Activated naive CD4-positive, alpha-beta T cell treated with anti-CD3 and anti-CD28 coated beads, Interleukin-2, amount 50 U/mL, for 24 hours (primary cell): ENCODE measurements at regions not wholly inside any gene's neighbourhood (a gene's known extent, or its start where the extent isn't known, plus 50 kb on each side); places are given as distances from the start of the nearest gene placed in this dataset.

Source experiments
- H3K27ac Mint-ChIP-seq: one replicate; pipeline ENCODE4 v1.8.0; 2021; ENCODE audit warnings: mild to moderate bottlenecking, mixed read lengths
- H3K27me3 Mint-ChIP-seq: one replicate; pipeline ENCODE4 v1.8.0; 2021; ENCODE audit warnings: mixed read lengths
- H3K36me3 Mint-ChIP-seq: one replicate; pipeline ENCODE4 v1.8.0; 2021; ENCODE audit warnings: mixed read lengths
- H3K4me1 Mint-ChIP-seq: one replicate; pipeline ENCODE4 v1.8.0; 2021; ENCODE audit warnings: mixed read lengths
- H3K4me3 Mint-ChIP-seq: one replicate; pipeline ENCODE4 v1.8.0; 2021; ENCODE audit warnings: mild to moderate bottlenecking, mixed read lengths
- H3K9me3 Mint-ChIP-seq: one replicate; pipeline ENCODE4 v1.8.0; 2021; ENCODE audit warnings: mixed read lengths

DNA sequence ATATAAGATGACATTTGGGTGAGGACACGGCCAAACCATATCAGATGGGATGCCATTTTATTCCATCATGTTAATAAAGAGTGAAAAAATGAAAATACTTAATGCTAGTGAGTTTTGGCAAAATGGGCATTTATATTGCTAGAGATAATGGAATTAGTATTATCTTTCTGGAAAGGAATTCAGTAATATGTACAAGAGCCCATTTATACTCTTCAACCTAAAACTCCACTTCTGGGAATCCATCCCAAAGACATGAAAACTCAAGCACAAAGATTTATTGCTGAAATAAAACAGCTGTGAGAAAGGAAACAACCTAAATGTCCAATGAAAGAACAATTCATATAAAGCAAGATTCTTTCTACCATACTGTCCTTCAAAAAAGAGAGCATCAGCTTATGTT, 96.0 kb upstream of the TMEM168 start:
- no peak overlapping the region for H3K27ac Mint-ChIP-seq
- H3K4me1 Mint-ChIP-seq, result peaks cover 30% of the 10 kb centered on the region
- no peak overlapping the region for H3K4me3 Mint-ChIP-seq
- no peaks in the 10 kb centered on the region for H3K9me3 Mint-ChIP-seq
- H3K36me3 Mint-ChIP-seq, result peaks cover 32% of the 10 kb centered on the region
- H3K27me3 Mint-ChIP-seq, result no peaks in the 10 kb centered on the region

DNA sequence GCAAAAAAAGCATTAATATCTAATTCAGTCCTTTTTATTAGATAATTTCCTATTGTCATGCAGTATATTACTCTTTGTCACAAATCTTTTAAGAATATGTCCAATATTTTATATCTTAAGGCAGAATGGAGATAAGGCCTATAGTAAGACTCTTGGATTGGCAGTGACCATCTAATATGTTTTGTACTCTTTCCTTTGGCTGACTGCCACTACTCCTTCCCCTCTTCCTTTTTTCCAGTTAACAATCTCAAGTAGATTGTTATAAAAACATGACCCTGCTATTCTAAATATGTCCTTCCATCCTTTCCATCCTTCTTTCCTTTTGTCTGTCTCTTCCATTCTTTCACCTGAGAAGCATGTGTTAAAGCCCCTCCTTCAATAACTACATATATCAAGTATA, 92.8 kb upstream of the TMEM168 start:
- no peak overlapping the region for H3K27ac Mint-ChIP-seq
- H3K36me3 Mint-ChIP-seq, result peaks cover 23% of the 10 kb centered on the region
- no peaks in the 10 kb centered on the region for H3K9me3 Mint-ChIP-seq
- H3K27me3 Mint-ChIP-seq, result no peaks in the 10 kb centered on the region
- H3K4me1 Mint-ChIP-seq, result peaks cover 31% of the 10 kb centered on the region
- H3K4me3 Mint-ChIP-seq, result no peak overlapping the region

DNA sequence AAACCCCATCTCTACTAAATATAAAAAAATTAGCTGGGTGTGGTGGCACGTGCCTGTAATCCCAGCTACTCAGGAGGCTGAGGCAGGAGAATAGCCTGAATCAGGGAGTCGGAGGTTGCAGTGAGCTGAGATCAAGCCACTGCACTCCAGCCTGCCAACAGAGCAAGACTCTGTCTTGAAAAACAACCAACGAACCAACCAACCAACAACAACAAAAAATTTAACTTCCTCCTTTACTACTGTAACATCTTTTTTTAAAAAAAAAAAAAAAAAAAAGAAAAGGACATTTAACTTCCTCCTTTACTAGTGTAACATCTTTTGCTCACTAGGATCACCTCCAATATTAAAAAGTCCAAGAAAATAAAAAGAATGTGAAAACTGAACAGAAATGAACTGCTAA, 92.3 kb upstream of the TMEM168 start:
- Mint-ChIP-seq H3K4me1 (peaks cover 26% of the 10 kb centered on the region), H3K27ac (no peak overlapping the region), H3K36me3 (peaks cover 20% of the 10 kb centered on the region), H3K4me3 (no peak overlapping the region), H3K27me3 (no peaks in the 10 kb centered on the region), H3K9me3 (no peaks in the 10 kb centered on the region)

DNA sequence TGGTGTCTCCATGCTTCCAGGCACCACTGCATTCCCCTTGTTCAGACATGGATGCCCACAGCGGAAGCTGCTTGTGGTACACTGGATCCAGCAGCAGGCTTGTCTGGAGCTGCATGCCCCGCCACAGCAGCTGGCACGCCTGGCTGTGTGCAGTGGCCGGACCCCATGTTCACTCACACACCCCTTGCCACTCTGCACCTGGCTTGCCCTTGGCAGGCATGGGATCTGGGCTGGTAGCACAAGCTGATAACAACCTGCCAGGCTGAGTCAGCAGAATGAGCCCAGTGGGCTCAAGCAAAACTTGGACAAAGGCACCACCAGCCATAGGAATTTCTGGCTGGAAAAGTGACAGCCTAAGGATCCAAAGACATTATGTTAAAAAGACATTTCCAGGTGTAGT, 91.8 kb upstream of the TMEM168 start:
- Mint-ChIP-seq H3K27me3 (no peaks in the 10 kb centered on the region), H3K4me1 (peaks cover 26% of the 10 kb centered on the region), H3K9me3 (no peaks in the 10 kb centered on the region), H3K4me3 (no peak overlapping the region), H3K27ac (no peak overlapping the region), H3K36me3 (peaks cover 19% of the 10 kb centered on the region)

DNA sequence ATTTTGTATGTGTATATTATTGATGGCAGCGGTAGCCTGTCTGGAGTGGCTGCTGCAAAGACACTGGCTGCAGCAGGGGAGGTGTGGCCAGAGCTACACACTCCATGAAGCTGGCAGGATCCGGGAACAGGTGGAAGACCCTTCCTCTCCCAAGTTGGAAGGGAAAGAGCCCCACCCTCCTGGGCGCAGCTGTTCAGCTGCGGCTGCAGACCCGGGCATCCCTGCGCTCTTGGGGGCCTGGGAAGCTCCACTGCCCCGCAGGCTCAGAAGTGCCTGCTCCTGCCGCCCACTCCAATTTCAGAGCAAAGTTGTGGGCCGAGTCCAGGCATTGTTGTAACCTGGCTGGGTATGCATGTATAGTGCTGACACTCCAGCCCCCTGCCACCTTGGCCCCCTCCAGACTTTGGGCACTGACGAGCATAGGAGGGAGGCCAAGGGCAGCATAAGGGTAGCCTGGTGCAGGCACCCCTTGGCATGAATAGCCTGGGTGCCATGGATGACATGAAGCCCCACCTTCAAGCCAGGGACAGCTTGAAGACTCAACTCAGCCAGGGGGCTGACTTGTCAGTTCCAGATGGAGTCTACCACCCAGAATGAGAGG, 90.7 kb upstream of the TMEM168 start:
- no peak overlapping the region for H3K4me3 Mint-ChIP-seq
- H3K27me3 Mint-ChIP-seq, result no peaks in the 10 kb centered on the region
- peaks cover 29% of the 10 kb centered on the region for H3K4me1 Mint-ChIP-seq
- H3K9me3 Mint-ChIP-seq, result no peaks in the 10 kb centered on the region
- H3K36me3 Mint-ChIP-seq, result peaks cover 21% of the 10 kb centered on the region
- H3K27ac Mint-ChIP-seq, result no peak overlapping the region

DNA sequence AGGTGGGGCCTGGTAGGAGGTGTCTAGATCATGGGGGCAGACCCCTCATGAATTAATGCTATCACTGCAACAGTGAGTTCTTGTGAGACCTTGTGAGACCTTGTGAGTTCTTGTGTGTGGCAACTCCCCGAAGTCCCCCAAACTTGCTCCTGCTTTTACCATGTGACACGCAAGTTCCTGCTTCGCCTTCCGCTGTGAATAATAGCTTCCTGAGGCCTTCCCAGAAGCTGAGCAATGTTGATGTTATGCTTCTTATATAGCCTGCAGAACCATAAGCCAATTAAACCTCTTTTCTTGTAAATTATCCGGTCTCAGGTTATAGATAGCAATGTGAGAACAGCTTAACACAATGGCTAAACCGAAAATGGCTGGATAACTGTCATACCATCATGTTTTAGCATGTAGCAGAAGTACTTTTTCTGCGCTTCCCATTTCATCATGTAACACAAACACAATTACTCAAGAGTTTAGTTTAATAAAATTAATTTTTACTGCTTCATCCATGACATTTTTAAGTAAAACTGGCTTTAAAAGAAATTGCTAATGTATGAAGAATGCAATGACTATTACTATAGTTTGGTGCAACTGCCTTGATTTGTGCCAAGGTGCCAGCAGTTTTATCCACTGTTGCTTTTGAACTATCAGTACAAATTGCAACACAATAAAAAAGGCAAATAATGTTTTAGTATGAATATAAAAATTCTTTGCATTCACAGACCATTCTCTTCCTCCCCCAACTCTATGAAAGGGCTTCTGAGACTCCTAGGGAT, 87.7 kb upstream of the TMEM168 start:
- Mint-ChIP-seq H3K4me3 (no peak overlapping the region), H3K9me3 (no peaks in the 10 kb centered on the region), H3K36me3 (peaks cover 17% of the 10 kb centered on the region), H3K27ac (no peak overlapping the region), H3K4me1 (peaks cover 23% of the 10 kb centered on the region), H3K27me3 (no peaks in the 10 kb centered on the region)

DNA sequence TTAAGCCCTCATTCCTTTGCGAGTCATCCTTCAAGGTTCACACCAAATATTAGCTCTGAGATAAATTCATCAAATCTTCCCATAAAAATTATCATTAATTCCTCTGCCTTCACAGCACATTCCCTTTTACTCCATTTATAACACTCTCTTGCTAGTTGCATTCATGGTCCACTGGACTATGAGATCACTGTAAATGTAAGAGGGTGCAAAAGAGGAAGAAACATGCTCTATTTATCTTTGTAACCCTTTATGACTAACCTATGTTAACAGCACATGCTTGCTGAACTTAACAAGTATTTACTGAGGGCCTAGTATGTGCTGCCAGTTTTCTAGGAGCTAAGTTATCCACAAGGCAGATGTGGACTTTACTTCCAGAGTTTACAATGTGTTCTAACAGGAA, 86.7 kb upstream of the TMEM168 start:
- Mint-ChIP-seq H3K9me3 (no peaks in the 10 kb centered on the region), H3K4me3 (no peak overlapping the region), H3K27me3 (no peaks in the 10 kb centered on the region), H3K27ac (no peak overlapping the region), H3K36me3 (peaks cover 17% of the 10 kb centered on the region), H3K4me1 (peaks cover 33% of the 10 kb centered on the region)

DNA sequence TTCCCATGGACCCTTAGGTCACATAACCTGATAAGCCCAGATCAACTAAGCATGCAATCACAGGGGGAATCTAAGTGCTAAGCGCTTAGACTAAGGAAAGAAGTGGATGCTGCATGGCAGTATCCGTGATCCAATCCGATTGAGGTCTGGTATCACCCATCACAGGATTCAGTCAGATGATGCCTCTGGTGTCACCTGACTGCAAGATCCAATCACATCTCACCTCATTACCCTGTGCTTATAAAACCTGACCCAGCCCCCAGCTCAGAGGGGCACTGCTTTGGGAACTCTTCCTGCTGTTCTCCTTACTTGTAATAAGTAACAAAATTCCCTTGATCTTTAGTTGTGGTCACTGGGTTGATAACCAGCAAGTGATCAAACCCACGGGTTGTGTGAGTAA, 84.7 kb upstream of the TMEM168 start:
- H3K9me3 Mint-ChIP-seq, result no peaks in the 10 kb centered on the region
- H3K4me1 Mint-ChIP-seq, result peaks cover 45% of the 10 kb centered on the region
- no peaks in the 10 kb centered on the region for H3K27me3 Mint-ChIP-seq
- peaks cover 18% of the 10 kb centered on the region for H3K36me3 Mint-ChIP-seq
- H3K27ac Mint-ChIP-seq, result no peak overlapping the region
- no peak overlapping the region for H3K4me3 Mint-ChIP-seq

DNA sequence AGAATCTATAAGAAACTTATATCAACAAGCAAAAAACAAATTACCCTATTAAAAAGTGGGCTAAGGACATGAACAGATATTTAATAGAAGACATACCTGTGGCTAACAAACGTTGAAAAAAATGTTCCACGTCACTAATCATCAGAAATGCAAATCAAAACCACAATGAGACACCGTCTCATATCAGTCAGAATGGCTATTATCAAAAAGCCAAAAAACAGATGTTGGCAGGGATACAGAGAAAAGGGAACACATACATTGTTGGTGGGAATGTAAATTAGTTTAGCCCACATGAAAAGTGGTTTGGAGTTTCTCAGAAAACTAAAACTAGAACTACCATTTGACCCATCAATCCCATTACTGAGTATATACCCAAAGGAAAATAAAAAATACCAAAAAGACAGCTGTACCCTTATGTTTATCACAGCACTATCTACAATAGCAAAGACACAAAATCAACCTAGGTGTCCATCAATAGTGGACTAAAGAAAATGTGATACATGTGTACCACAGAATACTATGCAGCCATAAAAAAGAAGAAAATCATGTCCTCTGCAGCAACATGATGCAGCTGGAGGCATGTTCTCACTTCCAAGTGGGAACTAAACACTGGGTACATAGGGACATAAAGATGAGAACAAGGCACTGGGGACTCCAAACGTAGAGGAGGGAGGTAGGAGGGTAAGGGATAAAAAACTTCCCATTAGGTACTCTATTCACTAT, 83.8 kb upstream of the TMEM168 start:
- Mint-ChIP-seq H3K9me3 (no peaks in the 10 kb centered on the region), H3K27ac (no peak overlapping the region), H3K4me3 (no peak overlapping the region), H3K4me1 (peaks cover 48% of the 10 kb centered on the region), H3K36me3 (peaks cover 20% of the 10 kb centered on the region), H3K27me3 (no peaks in the 10 kb centered on the region)

DNA sequence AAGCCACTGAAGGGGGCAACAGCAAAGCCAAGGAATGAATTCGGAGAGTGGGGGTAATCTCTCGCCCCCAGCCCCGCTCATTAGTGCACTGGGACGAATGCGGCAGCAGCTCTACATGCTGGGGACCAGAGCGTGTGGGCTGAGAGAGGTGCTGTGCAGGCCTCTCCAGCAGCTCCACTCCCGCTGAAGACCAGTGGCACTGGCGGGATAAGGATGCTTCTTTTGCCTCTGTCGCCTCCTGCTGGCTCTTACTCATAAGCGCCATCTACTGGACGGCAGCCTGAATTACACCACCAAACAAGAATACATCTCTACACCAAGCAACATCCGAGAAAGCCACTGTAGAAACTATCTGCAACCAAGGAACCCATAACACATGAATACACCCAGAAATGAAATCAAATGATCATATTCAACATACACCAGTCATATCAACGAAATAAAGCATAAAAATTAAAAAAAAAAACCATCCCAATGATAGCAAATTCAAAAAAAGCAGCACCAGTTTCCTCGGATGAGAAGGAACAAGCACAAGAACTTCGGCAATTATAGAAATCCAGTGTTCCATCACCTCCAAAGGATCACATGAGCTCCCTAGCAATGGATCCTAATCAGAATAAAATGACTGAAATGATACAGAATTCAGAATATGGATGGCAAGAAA, 79.0 kb upstream of the TMEM168 start:
- Mint-ChIP-seq H3K27me3 (no peaks in the 10 kb centered on the region), H3K36me3 (peaks cover 11% of the 10 kb centered on the region), H3K4me3 (no peak overlapping the region), H3K4me1 (peaks cover 46% of the 10 kb centered on the region), H3K27ac (no peak overlapping the region), H3K9me3 (no peaks in the 10 kb centered on the region)

DNA sequence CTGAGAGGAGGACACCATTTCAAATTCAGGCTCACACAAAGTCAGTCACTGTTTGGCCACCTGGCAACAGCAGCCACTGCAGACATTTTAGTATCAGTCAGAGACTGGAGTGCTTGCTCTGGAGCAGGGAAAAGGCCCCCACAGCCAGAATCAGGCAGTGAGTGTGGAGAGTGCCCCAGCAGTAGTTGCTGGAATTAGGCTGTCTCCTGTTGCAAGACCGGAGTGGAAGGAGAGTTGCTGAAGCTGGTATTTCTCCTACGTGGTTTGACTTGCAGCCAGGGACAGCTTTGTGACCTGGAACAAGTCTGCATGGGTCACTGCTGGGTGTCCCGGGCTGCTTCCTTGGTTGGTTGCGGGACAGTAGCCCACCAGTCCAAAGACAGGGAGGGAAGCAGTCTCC, 78.4 kb upstream of the TMEM168 start:
- Mint-ChIP-seq H3K27me3 (no peaks in the 10 kb centered on the region), H3K9me3 (no peaks in the 10 kb centered on the region), H3K4me1 (peaks cover 41% of the 10 kb centered on the region), H3K4me3 (no peak overlapping the region), H3K27ac (no peak overlapping the region), H3K36me3 (peaks cover 11% of the 10 kb centered on the region)

DNA sequence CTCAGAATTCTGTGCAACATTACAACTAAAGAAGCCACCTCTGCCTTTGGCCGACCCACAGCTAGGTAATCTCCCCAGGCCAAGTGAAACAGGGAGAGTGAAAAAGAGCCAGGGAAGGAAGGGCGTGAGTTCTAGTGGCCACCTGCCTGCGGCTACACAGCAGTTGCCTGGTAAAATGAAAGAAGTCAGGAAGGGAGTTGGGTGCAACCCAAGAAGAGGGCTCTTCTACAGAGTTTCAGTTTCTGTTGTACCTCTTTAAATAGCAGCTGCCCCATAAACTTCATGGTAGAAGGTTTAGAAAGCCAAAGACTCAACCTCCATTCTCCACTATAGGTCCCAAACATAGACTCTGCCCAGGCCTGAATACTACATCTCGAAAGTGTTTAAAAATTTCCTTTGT, 76.2 kb upstream of the TMEM168 start:
- peaks cover 21% of the 10 kb centered on the region for H3K4me1 Mint-ChIP-seq
- H3K27me3 Mint-ChIP-seq, result no peaks in the 10 kb centered on the region
- H3K9me3 Mint-ChIP-seq, result no peaks in the 10 kb centered on the region
- H3K36me3 Mint-ChIP-seq, result peaks cover 20% of the 10 kb centered on the region
- H3K4me3 Mint-ChIP-seq, result no peak overlapping the region
- no peak overlapping the region for H3K27ac Mint-ChIP-seq

DNA sequence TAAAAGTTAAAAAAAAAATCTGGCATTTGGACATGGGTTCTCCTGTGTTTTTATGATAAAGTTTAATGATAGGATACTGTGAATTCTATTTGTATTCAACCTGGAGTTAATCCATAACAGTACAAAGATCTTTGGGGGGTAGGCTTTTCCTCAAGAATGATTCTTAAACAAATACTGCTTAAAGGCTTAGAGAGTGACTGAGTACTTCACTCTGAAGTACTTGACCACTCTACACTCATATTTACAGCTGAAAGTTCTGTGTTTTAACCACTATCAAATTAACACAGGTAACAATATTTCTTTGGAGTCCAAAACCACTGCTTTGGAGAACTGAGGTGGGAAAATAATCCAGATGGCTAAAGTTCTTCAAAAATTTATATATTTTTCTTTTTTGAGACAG, 74.2 kb upstream of the TMEM168 start:
- H3K36me3 Mint-ChIP-seq, result peaks cover 18% of the 10 kb centered on the region
- H3K4me1 Mint-ChIP-seq, result peaks cover 11% of the 10 kb centered on the region
- H3K27ac Mint-ChIP-seq, result no peak overlapping the region
- H3K27me3 Mint-ChIP-seq, result no peaks in the 10 kb centered on the region
- H3K4me3 Mint-ChIP-seq, result no peak overlapping the region
- H3K9me3 Mint-ChIP-seq, result no peaks in the 10 kb centered on the region

DNA sequence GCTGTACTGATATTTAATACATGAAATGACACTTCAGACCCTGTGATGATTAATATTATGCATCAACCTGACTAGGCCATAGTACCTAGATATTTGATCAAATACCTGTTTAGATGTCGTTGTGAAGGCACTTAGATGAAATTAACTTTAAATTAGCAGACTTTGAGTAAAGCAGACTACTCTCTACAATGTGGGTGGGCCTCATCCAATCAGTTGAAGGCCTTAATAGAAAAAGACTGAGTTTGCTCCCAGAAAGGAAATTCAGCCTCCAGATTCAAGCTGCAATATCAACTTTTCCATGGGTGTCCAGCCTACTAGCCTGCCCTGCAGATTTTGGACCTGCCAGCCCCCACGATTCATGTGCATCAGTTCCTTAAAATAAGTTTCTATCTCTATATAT, 68.6 kb upstream of the TMEM168 start:
- H3K4me3 Mint-ChIP-seq, result no peak overlapping the region
- no peaks in the 10 kb centered on the region for H3K27me3 Mint-ChIP-seq
- H3K36me3 Mint-ChIP-seq, result peaks cover 14% of the 10 kb centered on the region

DNA sequence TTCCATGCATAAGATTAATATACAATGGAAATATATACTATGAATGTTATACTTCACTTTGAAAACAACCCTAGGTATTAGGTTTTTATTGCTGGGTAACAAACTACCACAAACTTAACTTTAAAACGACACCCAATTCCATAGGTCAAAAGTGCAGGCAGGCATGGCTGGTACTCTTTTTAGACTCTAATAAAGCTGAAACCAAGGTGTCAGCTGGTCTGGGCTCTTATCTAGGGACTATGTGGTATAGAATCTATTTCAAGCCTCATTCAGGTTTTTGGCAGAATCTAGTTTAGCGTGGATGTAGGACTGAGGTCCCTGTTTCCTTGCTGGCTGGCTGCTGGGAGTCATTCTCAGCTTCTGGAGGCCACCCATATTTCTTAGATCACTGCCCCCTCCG, 65.0 kb upstream of the TMEM168 start:
- Mint-ChIP-seq H3K27me3 (no peaks in the 10 kb centered on the region), H3K27ac (no peak overlapping the region), H3K9me3 (no peaks in the 10 kb centered on the region), H3K36me3 (peaks cover 18% of the 10 kb centered on the region), H3K4me3 (no peak overlapping the region), H3K4me1 (peaks cover 7% of the 10 kb centered on the region)

More for the DNA sequence above, 68.6 kb upstream of the TMEM168 start:
- H3K27ac Mint-ChIP-seq, result no peak overlapping the region
- no peaks in the 10 kb centered on the region for H3K4me1 Mint-ChIP-seq
- no peaks in the 10 kb centered on the region for H3K9me3 Mint-ChIP-seq

DNA sequence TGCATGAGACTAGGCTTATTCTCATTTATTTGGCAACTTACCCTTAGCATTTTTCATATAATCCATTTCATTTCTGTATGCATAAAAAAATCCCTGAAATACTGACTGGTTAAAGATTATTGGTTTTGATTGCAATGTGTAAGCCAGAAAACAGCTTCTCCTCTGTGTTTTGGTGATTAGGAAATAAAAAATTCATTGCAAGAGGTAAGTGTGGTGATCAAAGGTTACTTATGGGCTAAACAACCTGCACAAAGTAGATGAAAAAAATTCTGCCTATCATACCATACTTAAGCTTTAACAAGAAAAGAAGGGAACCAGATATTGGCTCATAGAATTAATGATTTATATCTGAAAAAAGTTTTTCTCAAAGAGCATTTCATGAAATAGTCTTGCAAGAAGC, 64.0 kb upstream of the TMEM168 start:
- Mint-ChIP-seq H3K27ac (no peak overlapping the region), H3K9me3 (no peaks in the 10 kb centered on the region), H3K27me3 (no peaks in the 10 kb centered on the region), H3K36me3 (peaks cover 21% of the 10 kb centered on the region), H3K4me1 (peaks cover 7% of the 10 kb centered on the region), H3K4me3 (no peak overlapping the region)
